ENCODE measurements at regions not wholly inside any gene's neighbourhood (a gene's known extent, or its start where the extent isn't known, plus 50 kb on each side); places are given as distances from the start of the nearest gene placed in this dataset.

DNA sequence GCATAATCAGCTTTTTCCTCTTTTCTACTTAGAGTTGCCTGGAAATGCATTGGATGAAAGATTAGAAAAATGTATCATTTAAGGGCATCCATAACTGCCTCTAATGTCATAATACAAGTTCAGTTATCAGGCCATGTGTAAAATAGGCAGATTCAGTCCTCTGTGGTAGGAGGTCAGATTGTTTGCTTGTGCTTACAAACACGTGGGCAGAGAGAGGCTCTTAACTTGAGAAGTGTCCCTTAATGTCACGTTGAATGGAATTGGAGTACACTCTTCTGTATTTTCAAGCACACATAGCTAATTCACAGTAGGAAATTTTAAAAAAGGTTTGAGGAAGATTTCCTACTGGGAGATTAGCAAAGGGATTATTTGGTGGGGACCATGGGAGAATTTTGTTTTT, 359.8 kb upstream of the MTPN start:
- no peaks in the 10 kb centered on the region for H3K4me1 ChIP-seq
- no peak overlapping the region for H3K4me3 ChIP-seq
- no peak for ATAC-seq
- H3K36me3 ChIP-seq, result no peaks in the 10 kb centered on the region
- WGBS (ENCODE audit: insufficient coverage, low coverage, low lambda C conversion rate, missing lambda C conversion rate), result 27% methylated on average over 2 of the region's 2 CpGs
- no peaks in the 10 kb centered on the region for H3K27me3 ChIP-seq
- no peak for DNase-seq
- TF ChIP-seq, protein P1, sequence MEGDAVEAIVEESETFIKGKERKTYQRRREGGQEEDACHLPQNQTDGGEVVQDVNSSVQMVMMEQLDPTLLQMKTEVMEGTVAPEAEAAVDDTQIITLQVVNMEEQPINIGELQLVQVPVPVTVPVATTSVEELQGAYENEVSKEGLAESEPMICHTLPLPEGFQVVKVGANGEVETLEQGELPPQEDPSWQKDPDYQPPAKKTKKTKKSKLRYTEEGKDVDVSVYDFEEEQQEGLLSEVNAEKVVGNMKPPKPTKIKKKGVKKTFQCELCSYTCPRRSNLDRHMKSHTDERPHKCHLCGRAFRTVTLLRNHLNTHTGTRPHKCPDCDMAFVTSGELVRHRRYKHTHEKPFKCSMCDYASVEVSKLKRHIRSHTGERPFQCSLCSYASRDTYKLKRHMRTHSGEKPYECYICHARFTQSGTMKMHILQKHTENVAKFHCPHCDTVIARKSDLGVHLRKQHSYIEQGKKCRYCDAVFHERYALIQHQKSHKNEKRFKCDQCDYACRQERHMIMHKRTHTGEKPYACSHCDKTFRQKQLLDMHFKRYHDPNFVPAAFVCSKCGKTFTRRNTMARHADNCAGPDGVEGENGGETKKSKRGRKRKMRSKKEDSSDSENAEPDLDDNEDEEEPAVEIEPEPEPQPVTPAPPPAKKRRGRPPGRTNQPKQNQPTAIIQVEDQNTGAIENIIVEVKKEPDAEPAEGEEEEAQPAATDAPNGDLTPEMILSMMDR (IDR thresholded peaks at IDR 0.05), result no peak
- H3K27ac ChIP-seq, result no peak overlapping the region
- intact Hi-C loops (cut with DNase I), result no loop called here
- H3K9me3 ChIP-seq, result no peaks in the 10 kb centered on the region

DNA sequence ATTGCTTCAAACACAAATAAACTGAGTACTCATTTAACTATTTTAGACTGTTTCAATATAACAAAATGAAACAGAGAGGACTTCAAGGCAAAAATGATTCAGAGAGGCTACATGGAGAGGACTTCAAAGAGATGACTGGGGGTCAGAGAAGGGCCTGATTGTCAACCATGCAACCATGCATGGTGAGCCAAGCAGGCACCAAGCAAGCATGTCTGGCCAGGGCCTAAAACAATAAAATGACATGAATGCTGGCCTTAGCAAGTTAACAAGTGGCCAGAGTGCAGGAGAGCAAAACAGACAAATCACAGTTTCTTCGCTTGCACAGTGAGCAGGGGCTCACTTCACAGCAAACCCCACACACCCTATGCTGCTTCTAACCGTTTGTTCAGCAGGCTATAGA, 356.5 kb upstream of the MTPN start:
- H3K9me3 ChIP-seq, result no peaks in the 10 kb centered on the region
- no peak overlapping the region for H3K4me3 ChIP-seq
- no peak for DNase-seq
- TF ChIP-seq, protein P1 (IDR thresholded peaks at IDR 0.05), result no peak
- TF ChIP-seq POLR2A (IDR thresholded peaks at IDR 0.05), result no peak
- H3K36me3 ChIP-seq, result no peaks in the 10 kb centered on the region
- 45% methylated on average over 2 of the region's 2 CpGs for WGBS (ENCODE audit: insufficient coverage, low coverage, low lambda C conversion rate, missing lambda C conversion rate)
- no peak overlapping the region for H3K27ac ChIP-seq
- intact Hi-C loops (cut with DNase I), result no loop called here
- H3K4me1 ChIP-seq, result no peaks in the 10 kb centered on the region
- no peak for ATAC-seq
- H3K27me3 ChIP-seq, result no peaks in the 10 kb centered on the region

DNA sequence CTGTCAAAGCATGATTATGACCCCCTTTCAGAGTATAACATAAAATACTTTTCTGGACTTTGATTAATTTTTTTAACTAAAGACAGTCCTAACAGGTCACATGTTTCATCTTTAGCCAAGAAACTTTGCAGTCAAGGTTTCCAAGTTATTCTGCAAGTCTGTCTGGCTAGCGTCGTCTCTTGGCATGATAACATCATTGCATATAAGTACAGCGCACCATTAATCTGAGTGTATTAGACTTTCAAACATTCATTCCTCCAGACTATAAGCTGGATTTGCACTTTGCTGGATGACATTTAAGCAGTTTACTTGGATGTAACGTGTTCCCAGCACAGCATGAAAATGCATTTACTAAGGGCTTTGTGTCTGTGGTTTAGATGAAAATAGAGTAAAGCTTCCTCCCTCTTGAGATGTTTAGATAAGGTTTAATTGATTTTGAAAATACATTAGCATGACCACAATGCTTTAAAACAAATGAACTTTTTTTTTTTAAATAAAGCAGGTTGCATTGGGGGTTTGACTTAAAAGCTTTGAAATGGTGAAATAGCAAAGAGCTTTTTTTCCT, 349.0 kb upstream of the MTPN start:
- no peak overlapping the region for H3K4me3 ChIP-seq
- no peak overlapping the region for H3K27ac ChIP-seq
- no peaks in the 10 kb centered on the region for H3K4me1 ChIP-seq
- TF ChIP-seq POLR2A (IDR thresholded peaks at IDR 0.05), result no peak
- TF ChIP-seq, protein P1 (IDR thresholded peaks at IDR 0.05), result no peak
- WGBS (ENCODE audit: insufficient coverage, low coverage, low lambda C conversion rate, missing lambda C conversion rate), result 47% methylated on average over 4 of the region's 4 CpGs
- H3K9me3 ChIP-seq, result no peaks in the 10 kb centered on the region
- no peaks in the 10 kb centered on the region for H3K27me3 ChIP-seq
- H3K36me3 ChIP-seq, result no peaks in the 10 kb centered on the region
- intact Hi-C loops (cut with DNase I), result no loop called here
- ATAC-seq (no peak), DNase-seq (no peak)

DNA sequence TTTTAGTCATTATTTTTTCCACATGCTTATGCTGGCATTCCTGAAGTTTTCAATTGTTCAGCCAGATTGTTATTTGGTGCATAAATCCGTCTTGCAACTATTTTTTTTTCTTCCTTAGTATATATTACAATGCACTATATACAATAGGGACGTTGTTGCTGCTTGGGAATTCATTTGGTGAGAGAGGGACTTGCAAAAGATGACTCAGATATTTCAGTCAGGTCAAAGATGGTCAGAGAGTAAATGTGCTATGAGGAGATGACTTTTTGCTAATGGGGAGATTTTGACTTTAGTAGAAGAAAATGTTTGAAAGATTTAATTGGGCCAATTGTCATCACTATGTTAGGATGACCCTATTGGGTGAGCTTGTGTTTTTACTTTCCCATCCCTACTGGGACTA, 348.4 kb upstream of the MTPN start:
- intact Hi-C loops (cut with DNase I), result no loop called here
- H3K9me3 ChIP-seq, result no peaks in the 10 kb centered on the region
- ATAC-seq (no peak), DNase-seq (no peak)
- no peak overlapping the region for H3K27ac ChIP-seq
- WGBS (ENCODE audit: insufficient coverage, low coverage, low lambda C conversion rate, missing lambda C conversion rate), result 15% methylated on average over 2 of the region's 2 CpGs
- H3K4me1 ChIP-seq, result no peaks in the 10 kb centered on the region
- no peaks in the 10 kb centered on the region for H3K27me3 ChIP-seq
- H3K36me3 ChIP-seq, result no peaks in the 10 kb centered on the region
- TF ChIP-seq, protein P1 (IDR thresholded peaks at IDR 0.05), result no peak
- TF ChIP-seq POLR2A (IDR thresholded peaks at IDR 0.05), result no peak
- no peak overlapping the region for H3K4me3 ChIP-seq

DNA sequence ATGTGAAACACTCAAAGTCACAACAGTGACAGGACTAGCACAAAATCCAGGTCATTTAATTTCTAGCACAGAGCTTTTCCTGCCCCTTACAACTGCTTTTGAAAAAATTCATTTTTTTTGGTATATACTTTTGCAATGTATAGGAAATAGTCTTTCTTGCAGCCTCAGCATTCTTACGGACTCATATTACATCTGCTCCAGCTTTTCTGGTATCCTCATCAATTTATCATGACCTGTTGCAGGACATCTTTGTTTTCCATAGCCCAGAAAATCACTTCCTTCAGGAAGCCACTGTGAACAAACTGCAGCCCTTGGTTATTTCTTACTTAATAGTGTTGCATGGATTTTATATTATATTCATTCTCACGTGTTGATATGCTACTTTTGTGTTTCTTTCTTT, 347.9 kb upstream of the MTPN start:
- Histone ChIP-seq H3K4me1 (no peaks in the 10 kb centered on the region), H3K27ac (no peak overlapping the region), H3K4me3 (no peak overlapping the region), H3K27me3 (no peaks in the 10 kb centered on the region), H3K9me3 (no peaks in the 10 kb centered on the region), H3K36me3 (no peaks in the 10 kb centered on the region)
- DNase-seq (no peak), ATAC-seq (no peak)
- WGBS (ENCODE audit: insufficient coverage, low coverage, low lambda C conversion rate, missing lambda C conversion rate), result 21% methylated on average over 2 of the region's 2 CpGs
- intact Hi-C loops (cut with DNase I), result no loop called here
- TF ChIP-seq, protein P1 (IDR thresholded peaks at IDR 0.05), result no peak
- no peak for TF ChIP-seq POLR2A (IDR thresholded peaks at IDR 0.05)
